NCI-H460 (cell line): ENCODE measurements at regions not wholly inside any gene's neighbourhood (a gene's known extent, or its start where the extent isn't known, plus 50 kb on each side); places are given as distances from the start of the nearest gene placed in this dataset.
"Not testable (repeated sequence)": the region's sequence is repeated elsewhere in the genome, so short reads cannot be mapped to it uniquely, and the experiment has no call there.

Source experiments
- DNase-seq: peaks from one replicate; pipeline ENCODE4 v3.0.0-alpha.2; 2016; ENCODE audit warnings: low read depth; ENCODE audit errors: extremely low read depth

GRCh38 chr11:60592601-60593000 is 77.4 kb downstream of the MS4A13 start:
- DNase-seq: no peak

GRCh38 chr11:60594998-60595642 is 79.9 kb downstream of the MS4A13 start:
- DNase-seq: no peak

GRCh38 chr11:60607483-60607882 is 91.9 kb upstream of the MS4A8 start:
- DNase-seq: no peak

- no peak for DNase-seq
Measured at GRCh38 chr11:60609632-60610031, 89.8 kb upstream of the MS4A8 start.

GRCh38 chr11:60610702-60611101 is 88.7 kb upstream of the MS4A8 start:
- DNase-seq: no peak

GRCh38 chr11:60615497-60615896 is 83.9 kb upstream of the MS4A8 start:
- DNase-seq: no peak

- DNase-seq: not testable (repeated sequence)
Measured at GRCh38 chr11:60621940-60622339, 77.5 kb upstream of the MS4A8 start.

- DNase-seq: not testable (repeated sequence)
Measured at GRCh38 chr11:60622776-60623175, 76.6 kb upstream of the MS4A8 start.

- peak; percentile 13 for DNase-seq
Measured at GRCh38 chr11:60625262-60625661, 74.2 kb upstream of the MS4A8 start.

- DNase-seq: no peak
Measured at GRCh38 chr11:60629399-60629798, 70.0 kb upstream of the MS4A8 start.

- DNase-seq: no peak
Measured at GRCh38 chr11:60631944-60632343, 67.5 kb upstream of the MS4A8 start.

GRCh38 chr11:60633645-60634044 is 65.8 kb upstream of the MS4A8 start:
- no peak for DNase-seq

GRCh38 chr11:60634126-60634525 is 65.3 kb upstream of the MS4A8 start:
- DNase-seq: no peak

GRCh38 chr11:60641940-60642339 is 57.5 kb upstream of the MS4A8 start:
- DNase-seq: no peak

GRCh38 chr11:60647087-60647486 is 52.3 kb upstream of the MS4A8 start:
- no peak for DNase-seq
